HepG2 (cell line): ENCODE measurements at regions not wholly inside any gene's neighbourhood (a gene's known extent, or its start where the extent isn't known, plus 50 kb on each side); places are given as distances from the start of the nearest gene placed in this dataset.

Source experiments
- ATAC-seq: fragments of 200-7000 bp; cut with Tn5 transposase; 3 replicates; pipeline ENCODE4 v1.9.1; 2020; ENCODE audit warnings: mild to moderate bottlenecking, moderate library complexity
- BruUV-seq: library from RNA; stranded (reverse); fragments of 400-500 nt; replicated peaks from 2 replicates; lab custom pipeline; 2021; lab: Mats Ljungman, UMichigan
- CTCF ChIA-PET: fragments of 300-600 bp; formaldehyde crosslinking; extraction: SDS; loops from one replicate; lab custom pipeline; 2021; ENCODE audit warnings: low total read pairs, inconsistent platforms, low intra/inter-chr PET ratio; lab: Yijun Ruan, JAX
- POLR2A ChIA-PET: fragments of 350-600 bp; sonication (Branson Sonifier 250); formaldehyde crosslinking; loops from one replicate; lab custom pipeline; 2020; ENCODE audit warnings: antibody characterized with exemption, inconsistent platforms; lab: Yijun Ruan, JAX
- DNase-seq: peaks from one replicate; pipeline ENCODE4 v3.0.0-alpha.2; 2015; ENCODE audit warnings: low spot score
- FAIRE-seq: peaks from 3 replicates; lab custom pipeline; 2011; peaks lifted over from hg19 to GRCh38; lab: Jason Lieb, UNC
- H2AFZ ChIP-seq: one replicate; pipeline ENCODE4 v1.6.1; 2011; ENCODE audit warnings: low read length, inconsistent platforms
- H3K27ac ChIP-seq: fragments of 300-600 bp; 3 replicates; pipeline ENCODE4 v1.8.0; 2011; ENCODE audit warnings: mixed run types, mild to moderate bottlenecking, mixed read lengths, low read length, inconsistent platforms; ENCODE audit not compliant: insufficient read depth; ENCODE audit errors: extremely low read length
- H3K27me3 ChIP-seq, 2 experiments: fragments of 200-600 bp in 1 of 2; 2 replicates in 1 of 2; 3 replicates in 1 of 2; pipeline versions ENCODE4 v1.6.0 to v1.8.0; 2011; ENCODE audit warnings: low read length in 2 of 2, mild to moderate bottlenecking in 2 of 2, moderate library complexity in 2 of 2, inconsistent platforms in 1 of 2; ENCODE audit not compliant: insufficient read depth in 2 of 2, control insufficient read depth in 1 of 2
- H3K36me3 ChIP-seq, 2 experiments: fragments of 200-600 bp in 1 of 2; replicated peaks in 1 of 2; 2 replicates in 1 of 2; 3 replicates in 1 of 2; pipeline versions ENCODE4 v1.5.1 to v1.8.0; 2011; ENCODE audit warnings: low read length in 2 of 2, inconsistent platforms in 1 of 2; ENCODE audit not compliant: insufficient read depth in 2 of 2, control insufficient read depth in 1 of 2
- H3K4me1 ChIP-seq: 2 replicates; pipeline ENCODE4 v1.5.1; 2012; ENCODE audit warnings: low read length, inconsistent platforms; ENCODE audit not compliant: insufficient read depth
- H3K4me2 ChIP-seq: 2 replicates; pipeline ENCODE4 v1.6.0; 2011; ENCODE audit warnings: low read depth, low read length, inconsistent platforms
- H3K4me3 ChIP-seq, 3 experiments: fragments of 200-600 bp in 1 of 3; sonication (generic), shearing (Covaris generic) in 1 of 3; replicated peaks in 1 of 3; 2 replicates each; pipeline ENCODE4 v1.5.1; 2011 to 2016; ENCODE audit warnings: low read length in 3 of 3, inconsistent platforms in 2 of 3, low read depth in 2 of 3, mild to moderate bottlenecking in 2 of 3, control low read depth in 1 of 3, mixed read lengths in 1 of 3; ENCODE audit not compliant: insufficient read depth in 1 of 3
- H3K79me2 ChIP-seq: one replicate; pipeline ENCODE4 v1.6.1; 2011; ENCODE audit warnings: low read length, inconsistent platforms; ENCODE audit not compliant: insufficient read depth
- H3K9ac ChIP-seq: 2 replicates; pipeline ENCODE4 v1.6.0; 2011; ENCODE audit warnings: mild to moderate bottlenecking, low read depth, low read length, inconsistent platforms; ENCODE audit not compliant: insufficient read depth
- H3K9me3 ChIP-seq: 2 replicates; pipeline ENCODE4 v1.5.1; 2012; ENCODE audit warnings: mild to moderate bottlenecking, low read length
- H4K20me1 ChIP-seq: 2 replicates; pipeline ENCODE4 v1.6.0; 2011; ENCODE audit warnings: inconsistent platforms, mild to moderate bottlenecking, low read length, moderate library complexity; ENCODE audit not compliant: insufficient read depth
- CAMTA2 ChIP-seq: sonication (generic); formaldehyde crosslinking; IDR thresholded peaks from 2 replicates; pipeline ENCODE4 v1.4.0; 2020; ENCODE audit warnings: mild to moderate bottlenecking, missing genetic modification reagents, borderline replicate concordance
- NKX3-1 ChIP-seq: sonication (generic); formaldehyde crosslinking; IDR thresholded peaks from 2 replicates; pipeline ENCODE4 v1.5.0; 2020; ENCODE audit warnings: missing genetic modification reagents
- NR3C1 ChIP-seq: sonication (generic); formaldehyde crosslinking; IDR thresholded peaks from 2 replicates; pipeline ENCODE4 v1.4.0; 2020; ENCODE audit warnings: missing genetic modification reagents
- PCBP1 ChIP-seq: fragments of 200-400 bp; formaldehyde crosslinking; IDR thresholded peaks from 2 replicates; pipeline ENCODE4 v1.6.1; 2017; ENCODE audit warnings: mild to moderate bottlenecking, low read depth, low read length, borderline replicate concordance
- PLRG1 ChIP-seq: fragments of 450-650 bp; conservative IDR thresholded peaks from 2 replicates; pipeline ENCODE4 v1.6.1; 2016
- RARG ChIP-seq: sonication (generic); formaldehyde crosslinking; IDR thresholded peaks from 2 replicates; pipeline ENCODE4 v1.4.0; 2020; ENCODE audit warnings: low read depth, mild to moderate bottlenecking, missing genetic modification reagents
- SNRNP70 ChIP-seq: fragments of 200-400 bp; formaldehyde crosslinking; IDR thresholded peaks from 2 replicates; pipeline ENCODE4 v1.6.1; 2017; ENCODE audit warnings: mild to moderate bottlenecking, low read depth, low read length, moderate library complexity
- TEAD2 ChIP-seq: sonication (generic); formaldehyde crosslinking; IDR thresholded peaks from 2 replicates; pipeline ENCODE4 v1.9.0; 2021; ENCODE audit warnings: missing genetic modification reagents
- THAP7 ChIP-seq: sonication (generic); formaldehyde crosslinking; IDR thresholded peaks from 2 replicates; pipeline ENCODE4 v1.8.1; 2023; ENCODE audit warnings: mild to moderate bottlenecking, missing genetic modification reagents
- U2AF1 ChIP-seq: fragments of 200-400 bp; formaldehyde crosslinking; optimal IDR thresholded peaks from 2 replicates; pipeline ENCODE3; 2017; ENCODE audit warnings: mild to moderate bottlenecking, low read depth, low read length
- ZFP82 ChIP-seq: sonication (generic); formaldehyde crosslinking; IDR thresholded peaks from 2 replicates; pipeline ENCODE4 v1.5.1; 2020; ENCODE audit warnings: mild to moderate bottlenecking, missing genetic modification reagents, borderline replicate concordance
- ZMYM4 ChIP-seq: sonication (generic); formaldehyde crosslinking; IDR thresholded peaks from 2 replicates; pipeline ENCODE4 v1.8.1; 2023; ENCODE audit warnings: mild to moderate bottlenecking, missing genetic modification reagents
- ZNF121 ChIP-seq: sonication (generic); formaldehyde crosslinking; IDR thresholded peaks from 2 replicates; pipeline ENCODE4 v1.5.0; 2020; ENCODE audit warnings: mild to moderate bottlenecking, missing genetic modification reagents
- ZNF234 ChIP-seq: sonication (generic); formaldehyde crosslinking; conservative IDR thresholded peaks from 2 replicates; pipeline ENCODE4 v1.5.1; 2020; ENCODE audit warnings: mild to moderate bottlenecking, missing genetic modification reagents
- ZNF260 ChIP-seq: sonication (generic); formaldehyde crosslinking; IDR thresholded peaks from 2 replicates; pipeline ENCODE4 v1.4.0; 2020; ENCODE audit warnings: missing genetic modification reagents, low read depth, mild to moderate bottlenecking, borderline replicate concordance
- ZNF660 ChIP-seq: sonication (generic); formaldehyde crosslinking; IDR thresholded peaks from 2 replicates; pipeline ENCODE4 v1.5.1; 2020; ENCODE audit warnings: mild to moderate bottlenecking, low read depth, missing genetic modification reagents, borderline replicate concordance
- ZNF710 ChIP-seq: sonication (generic); formaldehyde crosslinking; IDR thresholded peaks from 2 replicates; pipeline ENCODE4 v1.5.0; 2020; ENCODE audit warnings: mild to moderate bottlenecking, missing genetic modification reagents, borderline replicate concordance
- WGBS: methylation state at CpG from one replicate; pipeline ENCODE4 v1.1.6; 2017; ENCODE audit warnings: low lambda C conversion rate; 5-methylcytosine and 5-hydroxymethylcytosine counted together
- in situ Hi-C: cut with HindIII; loops from 2 replicates; pipeline ENCODE4 v1.10.0; 2017; ENCODE audit warnings: low pct_unique_long_range_greater_than_20kb; ENCODE audit not compliant: extremely low pct_ligation_motif_present
- intact Hi-C: fragments of 100-400 bp; cut with micrococcal nuclease; formaldehyde crosslinking; loops from one replicate; pipeline ENCODE4 v1.10.0; 2022; ENCODE audit not compliant: unreplicated experiment
- TF ChIP-seq, protein P1 (sequence below): IDR thresholded peaks from 2 replicates; pipeline ENCODE4 v1.6.1; 2018; ENCODE audit warnings: missing genetic modification reagents, mild to moderate bottlenecking, missing compliant biosample characterization
- TF ChIP-seq, protein P2 (sequence below): sonication (generic); formaldehyde crosslinking; IDR thresholded peaks from 2 replicates; pipeline ENCODE4 v1.8.0; 2022; ENCODE audit warnings: missing genetic modification reagents, mild to moderate bottlenecking, borderline replicate concordance

- no peak for TF ChIP-seq ZFP82 (CRISPR knock-in tag)
- no peak for TF ChIP-seq PLRG1
- no peak for TF ChIP-seq NR3C1 (CRISPR knock-in tag)
- no peak for TF ChIP-seq ZNF121 (CRISPR knock-in tag)
- no peak for TF ChIP-seq TEAD2 (CRISPR knock-in tag)
Measured at GRCh38 chr6:100194535-100194934, 200.5 kb upstream of the MCHR2 start (continued).

GRCh38 chr6:100188754-100189153 lies 194.7 kb upstream of the MCHR2 start:
- WGBS = 0% methylated on average over 1 of the region's 1 CpG
- CTCF ChIA-PET = no interaction called here
- FAIRE-seq = no peak
- no peaks in the 10 kb centered on the region for H3K79me2 ChIP-seq
- no peak for ATAC-seq
- H3K27me3 ChIP-seq = no peaks in the 10 kb centered on the region
- POLR2A ChIA-PET = no interaction called here
- BruUV-seq = no TSS peak
- no peaks in the 10 kb centered on the region for H3K4me1 ChIP-seq
- no peak overlapping the region for H2AFZ ChIP-seq
- intact Hi-C loops (no loop called here), in situ Hi-C loops (no loop called here)
- H3K4me3 ChIP-seq = no peak overlapping the region
- no peak overlapping the region for H3K27ac ChIP-seq
- H3K4me2 ChIP-seq = no peak overlapping the region
- H3K9me3 ChIP-seq = no peaks in the 10 kb centered on the region
- H4K20me1 ChIP-seq = no peaks in the 10 kb centered on the region
- H3K36me3 ChIP-seq = no peaks in the 10 kb centered on the region
- no peak overlapping the region for H3K9ac ChIP-seq
- no peak for DNase-seq
- TF ChIP-seq SNRNP70 (no peak), ZMYM4 (no peak), U2AF1 (no peak), ZNF710 (CRISPR knock-in tag) (no peak), RARG (no peak), ZNF260 (CRISPR knock-in tag) (no peak), PCBP1 (no peak), ZNF234 (CRISPR knock-in tag) (no peak), NKX3-1 (CRISPR knock-in tag) (no peak), ZNF660 (CRISPR knock-in tag) (no peak), THAP7 (no peak), CAMTA2 (no peak)
- TF ChIP-seq, protein P1, sequence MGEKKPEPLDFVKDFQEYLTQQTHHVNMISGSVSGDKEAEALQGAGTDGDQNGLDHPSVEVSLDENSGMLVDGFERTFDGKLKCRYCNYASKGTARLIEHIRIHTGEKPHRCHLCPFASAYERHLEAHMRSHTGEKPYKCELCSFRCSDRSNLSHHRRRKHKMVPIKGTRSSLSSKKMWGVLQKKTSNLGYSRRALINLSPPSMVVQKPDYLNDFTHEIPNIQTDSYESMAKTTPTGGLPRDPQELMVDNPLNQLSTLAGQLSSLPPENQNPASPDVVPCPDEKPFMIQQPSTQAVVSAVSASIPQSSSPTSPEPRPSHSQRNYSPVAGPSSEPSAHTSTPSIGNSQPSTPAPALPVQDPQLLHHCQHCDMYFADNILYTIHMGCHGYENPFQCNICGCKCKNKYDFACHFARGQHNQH = no peak
- TF ChIP-seq, protein P2, sequence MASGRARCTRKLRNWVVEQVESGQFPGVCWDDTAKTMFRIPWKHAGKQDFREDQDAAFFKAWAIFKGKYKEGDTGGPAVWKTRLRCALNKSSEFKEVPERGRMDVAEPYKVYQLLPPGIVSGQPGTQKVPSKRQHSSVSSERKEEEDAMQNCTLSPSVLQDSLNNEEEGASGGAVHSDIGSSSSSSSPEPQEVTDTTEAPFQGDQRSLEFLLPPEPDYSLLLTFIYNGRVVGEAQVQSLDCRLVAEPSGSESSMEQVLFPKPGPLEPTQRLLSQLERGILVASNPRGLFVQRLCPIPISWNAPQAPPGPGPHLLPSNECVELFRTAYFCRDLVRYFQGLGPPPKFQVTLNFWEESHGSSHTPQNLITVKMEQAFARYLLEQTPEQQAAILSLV = no peak
